GM12865 (cell line): ENCODE measurements at regions not wholly inside any gene's neighbourhood (a gene's known extent, or its start where the extent isn't known, plus 50 kb on each side); places are given as distances from the start of the nearest gene placed in this dataset.
A peak's percentile ranks its signal among the peaks of the same experiment; 100 is the strongest.
"Not testable (repeated sequence)": the region's sequence is repeated elsewhere in the genome, so short reads cannot be mapped to it uniquely, and the experiment has no call there.

Source experiments
- DNase-seq: peaks from one replicate; pipeline ENCODE4 v3.0.0; 2010; ENCODE audit warnings: low read depth
- H3K4me3 ChIP-seq: 2 replicates; pipeline ENCODE4 v1.5.1; 2011; ENCODE audit warnings: mild to moderate bottlenecking, low read depth, low read length, control low read depth
- CTCF ChIP-seq: IDR thresholded peaks from 2 replicates; pipeline ENCODE4 v1.5.1; 2011; ENCODE audit warnings: low read length, control low read depth, low read depth, inconsistent platforms; ENCODE audit not compliant: insufficient read depth; ENCODE audit errors: missing control alignments

GRCh38 chr6:68141190-68141589 is 493.9 kb upstream of the ADGRB3 start:
- DNase-seq, result no peak
- TF ChIP-seq CTCF, result no peak
- no peak overlapping the region for H3K4me3 ChIP-seq

- DNase-seq, result no peak
- H3K4me3 ChIP-seq, result no peak overlapping the region
- no peak for TF ChIP-seq CTCF
Measured at GRCh38 chr6:68139130-68139529, 496.0 kb upstream of the ADGRB3 start.

- no peak for TF ChIP-seq CTCF
- H3K4me3 ChIP-seq, result no peak overlapping the region
- no peak for DNase-seq
Measured at GRCh38 chr6:68134796-68135195, 500.3 kb upstream of the ADGRB3 start.

GRCh38 chr6:68128211-68128610 is 506.9 kb upstream of the ADGRB3 start:
- no peak for TF ChIP-seq CTCF
- H3K4me3 ChIP-seq, result no peak overlapping the region
- no peak for DNase-seq

GRCh38 chr6:68127074-68127473 is 508.0 kb upstream of the ADGRB3 start:
- peak; percentile 14 for DNase-seq
- peak overlapping the region; percentile 16 for H3K4me3 ChIP-seq
- no peak for TF ChIP-seq CTCF

GRCh38 chr6:68126089-68126749 is 508.9 kb upstream of the ADGRB3 start:
- TF ChIP-seq CTCF, result no peak
- peak; percentile 77 for DNase-seq
- H3K4me3 ChIP-seq, result no peak overlapping the region

GRCh38 chr6:68122975-68123374 is 512.1 kb upstream of the ADGRB3 start:
- DNase-seq, result not testable (repeated sequence)

More at GRCh38 chr6:68122975-68123374, 512.1 kb upstream of the ADGRB3 start:
- H3K4me3 ChIP-seq, result not testable (repeated sequence)
